Mesenchymal stem cell (in vitro differentiated cells and primary cell): ENCODE measurements at regions not wholly inside any gene's neighbourhood (a gene's known extent, or its start where the extent isn't known, plus 50 kb on each side); places are given as distances from the start of the nearest gene placed in this dataset.
A peak's percentile ranks its signal among the peaks of the same experiment; 100 is the strongest.

Experiments used
- DNase-seq: peaks from one replicate; pipeline ENCODE4 v3.0.0-alpha.2; 2013
- H2AFZ ChIP-seq: one replicate; pipeline ENCODE4 v1.6.1; 2013; ENCODE audit warnings: low read depth, mild to moderate bottlenecking, control low read depth, inconsistent platforms, low read length, moderate library complexity
- H2AK5ac ChIP-seq: 2 replicates; pipeline ENCODE4 v1.6.1; 2013; ENCODE audit warnings: low read length, moderate library complexity, mild to moderate bottlenecking, inconsistent platforms; ENCODE audit not compliant: severe bottlenecking
- H2BK120ac ChIP-seq: one replicate; pipeline ENCODE4 v1.6.1; 2013; ENCODE audit warnings: low read depth, mild to moderate bottlenecking, inconsistent platforms, low read length, moderate library complexity
- H2BK12ac ChIP-seq, 2 experiments: one replicate each; pipeline ENCODE4 v1.6.1; 2013; ENCODE audit warnings: inconsistent platforms in 2 of 2, low read length in 2 of 2, mild to moderate bottlenecking in 2 of 2, moderate library complexity in 2 of 2, control low read depth in 1 of 2
- H2BK15ac ChIP-seq: one replicate; pipeline ENCODE4 v1.6.1; 2013; ENCODE audit warnings: mild to moderate bottlenecking, low read depth, inconsistent platforms; ENCODE audit not compliant: poor library complexity, severe bottlenecking
- H2BK5ac ChIP-seq: 2 replicates; pipeline ENCODE4 v1.6.1; 2013; ENCODE audit warnings: low read depth, mild to moderate bottlenecking, low read length, control low read depth, inconsistent platforms; ENCODE audit not compliant: poor library complexity, severe bottlenecking
- H3K14ac ChIP-seq, 2 experiments: one replicate each; pipeline ENCODE4 v1.6.1; 2013; ENCODE audit warnings: inconsistent platforms in 2 of 2, low read length in 2 of 2, control low read depth in 1 of 2, mild to moderate bottlenecking in 1 of 2, moderate library complexity in 1 of 2
- H3K18ac ChIP-seq, 2 experiments: one replicate each; pipeline ENCODE4 v1.6.1; 2013; ENCODE audit warnings: inconsistent platforms in 2 of 2, low read length in 2 of 2, control low read depth in 1 of 2, low read depth in 1 of 2, mild to moderate bottlenecking in 1 of 2
- H3K23ac ChIP-seq, 2 experiments: one replicate each; pipeline ENCODE4 v1.6.1; 2013; ENCODE audit warnings: inconsistent platforms in 2 of 2, low read length in 2 of 2, mild to moderate bottlenecking in 2 of 2, moderate library complexity in 2 of 2, control low read depth in 1 of 2
- H3K27ac ChIP-seq: 2 replicates; pipeline ENCODE4 v1.5.1; 2013; ENCODE audit warnings: mild to moderate bottlenecking, moderate library complexity, low read length, control low read depth, inconsistent platforms; ENCODE audit not compliant: poor library complexity, severe bottlenecking
- H3K27me3 ChIP-seq, 2 experiments: 2 replicates each; pipeline versions ENCODE4 v1.6.1 to v1.7.0; 2013; ENCODE audit warnings: low read length in 2 of 2, mild to moderate bottlenecking in 2 of 2, moderate library complexity in 2 of 2, control low read depth in 1 of 2, inconsistent platforms in 1 of 2; ENCODE audit not compliant: control insufficient read depth in 1 of 2, insufficient read depth in 1 of 2
- H3K36me3 ChIP-seq, 2 experiments: 2 replicates each; pipeline versions ENCODE4 v1.6.1 to v1.7.0; 2013; ENCODE audit warnings: low read length in 2 of 2, control low read depth in 1 of 2, inconsistent platforms in 1 of 2, low read depth in 1 of 2, mild to moderate bottlenecking in 1 of 2; ENCODE audit not compliant: insufficient read depth in 2 of 2, control insufficient read depth in 1 of 2
- H3K4ac ChIP-seq, 2 experiments: one replicate each; pipeline ENCODE4 v1.6.1; 2013; ENCODE audit warnings: inconsistent platforms in 2 of 2, low read length in 2 of 2, mild to moderate bottlenecking in 2 of 2, moderate library complexity in 2 of 2, control low read depth in 1 of 2, low read depth in 1 of 2
- H3K4me1 ChIP-seq: 2 replicates; pipeline ENCODE4 v1.6.1; 2013; ENCODE audit warnings: low read depth, low read length, control low read depth; ENCODE audit not compliant: control insufficient read depth, insufficient read depth
- H3K4me2 ChIP-seq: 2 replicates; pipeline ENCODE4 v1.6.1; 2013; ENCODE audit warnings: low read length, mild to moderate bottlenecking, inconsistent platforms; ENCODE audit not compliant: poor library complexity, severe bottlenecking
- H3K4me3 ChIP-seq, 2 experiments: 2 replicates each; pipeline versions ENCODE4 v1.5.1 to v1.7.0; 2013; ENCODE audit warnings: low read length in 2 of 2, mild to moderate bottlenecking in 2 of 2, control low read depth in 1 of 2, low read depth in 1 of 2; ENCODE audit not compliant: insufficient read depth in 1 of 2
- H3K79me1 ChIP-seq: replicated peaks from 2 replicates; pipeline ENCODE4 v1.6.1; 2013; ENCODE audit warnings: mild to moderate bottlenecking, control low read depth, low read length, inconsistent platforms; ENCODE audit not compliant: poor library complexity, severe bottlenecking
- H3K9ac ChIP-seq: 2 replicates; pipeline ENCODE4 v1.7.0; 2013; ENCODE audit warnings: mild to moderate bottlenecking, low read length, moderate library complexity
- H3K9me3 ChIP-seq: 2 replicates; pipeline ENCODE4 v1.7.0; 2013; ENCODE audit warnings: mild to moderate bottlenecking, low read length; ENCODE audit not compliant: control insufficient read depth
- H4K8ac ChIP-seq: one replicate; pipeline ENCODE4 v1.6.1; 2013; ENCODE audit warnings: inconsistent platforms, mild to moderate bottlenecking, low read length, moderate library complexity
- H4K91ac ChIP-seq: one replicate; pipeline ENCODE4 v1.6.1; 2013; ENCODE audit warnings: mild to moderate bottlenecking, low read length, inconsistent platforms
- WGBS: methylation state at CpG from one replicate; pipeline ENCODE4 v1.1.7; 2013; ENCODE audit warnings: mixed read lengths; 5-methylcytosine and 5-hydroxymethylcytosine counted together

DNA sequence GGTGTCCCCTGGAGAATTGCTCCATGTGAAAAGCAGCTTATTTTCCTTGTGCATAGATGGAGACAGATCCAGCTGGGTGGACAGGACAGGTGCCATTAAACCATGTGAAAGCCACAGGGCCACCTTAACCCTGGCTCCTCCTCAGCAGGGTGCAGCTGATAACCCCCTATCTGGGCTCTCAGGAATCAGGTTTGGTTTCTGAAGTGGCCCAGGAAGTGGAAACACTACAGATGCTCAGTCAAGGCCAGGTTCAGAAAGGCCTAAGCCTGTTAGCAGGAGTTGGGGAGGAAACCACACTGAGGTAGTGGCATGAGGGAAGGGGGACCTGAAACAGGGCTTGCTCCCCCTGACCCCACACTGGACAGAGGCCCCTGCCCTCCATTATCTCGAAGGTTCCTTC, 217.0 kb downstream of the SPP2 start:
- Histone ChIP-seq H3K18ac (no peak overlapping the region), H4K91ac (no peak overlapping the region), H2BK12ac (no peak overlapping the region), H3K27me3 (no peaks in the 10 kb centered on the region), H3K4ac (no peak overlapping the region), H3K14ac (no peak overlapping the region), H2AFZ (no peak overlapping the region), H3K4me3 (no peak overlapping the region), H4K8ac (no peak overlapping the region), H2AK5ac (peak overlapping the region; percentile 82), H3K27ac (no peak overlapping the region), H3K36me3 (peaks cover 0 to 3% of the 10 kb centered on the region in 2 experiments), H3K9me3 (no peaks in the 10 kb centered on the region), H3K79me1 (no peaks in the 10 kb centered on the region), H2BK120ac (no peak overlapping the region), H2BK15ac (no peak overlapping the region), H3K4me2 (no peak overlapping the region), H2BK5ac (no peak overlapping the region), H3K23ac (no peak overlapping the region), H3K9ac (no peak overlapping the region), H3K4me1 (no peaks in the 10 kb centered on the region)
- WGBS, result 75% methylated on average over 1 of the region's 1 CpG
- DNase-seq, result no peak

DNA sequence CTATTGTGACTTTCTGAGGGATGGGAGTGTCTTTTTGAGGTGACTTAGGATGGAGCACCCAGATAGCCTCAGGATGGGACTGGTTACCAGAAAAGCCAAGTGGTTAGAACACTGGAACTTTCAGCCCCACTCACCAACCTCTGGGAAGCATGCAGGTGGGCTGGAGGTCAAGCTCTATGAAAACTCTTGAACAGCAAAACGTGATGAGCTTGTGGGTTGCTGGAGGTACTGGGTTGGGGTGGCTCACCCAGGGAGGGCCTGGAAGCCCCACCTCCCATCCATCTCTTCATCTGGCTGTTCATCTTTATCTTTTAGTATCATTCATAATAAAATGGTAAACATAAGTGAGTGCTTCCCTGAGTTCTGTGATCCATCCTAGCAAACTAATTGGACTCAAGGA, 216.4 kb downstream of the SPP2 start:
- Histone ChIP-seq H2BK15ac (no peak overlapping the region), H3K9me3 (no peaks in the 10 kb centered on the region), H3K4me3 (no peak overlapping the region), H2AK5ac (peak overlapping the region; percentile 95), H3K27ac (no peak overlapping the region), H2BK5ac (no peak overlapping the region), H2AFZ (no peak overlapping the region), H3K27me3 (no peaks in the 10 kb centered on the region), H2BK12ac (peak overlapping the region in 1 of 2 experiments; percentile 42), H3K4me2 (no peak overlapping the region), H3K4ac (no peak overlapping the region), H3K36me3 (peaks cover 0 to 3% of the 10 kb centered on the region in 2 experiments), H3K23ac (no peak overlapping the region), H2BK120ac (no peak overlapping the region), H3K79me1 (no peaks in the 10 kb centered on the region), H4K8ac (no peak overlapping the region), H3K14ac (no peak overlapping the region), H3K18ac (no peak overlapping the region), H3K9ac (no peak overlapping the region), H3K4me1 (no peaks in the 10 kb centered on the region), H4K91ac (no peak overlapping the region)
- no CpG with 5 or more reads among the region's 1 CpG for WGBS
- no peak for DNase-seq

- WGBS, result 84% methylated on average over 2 of the region's 2 CpGs
- peaks cover 5% of the 10 kb centered on the region for H3K79me1 ChIP-seq
Observed at GRCh38 chr2:234265206-234265605, 214.7 kb downstream of the SPP2 start.

GRCh38 chr2:234261736-234262135, 211.2 kb downstream of the SPP2 start:
- Histone ChIP-seq H3K23ac (no peak overlapping the region), H2AFZ (no peak overlapping the region), H3K14ac (no peak overlapping the region), H2BK12ac (peak overlapping the region in 1 of 2 experiments; percentile 11), H3K4me2 (no peak overlapping the region), H3K79me1 (peaks cover 5% of the 10 kb centered on the region), H2AK5ac (peak overlapping the region; percentile 99), H3K27me3 (no peaks in the 10 kb centered on the region), H3K36me3 (peaks cover 0 to 7% of the 10 kb centered on the region in 2 experiments), H3K18ac (no peak overlapping the region), H2BK5ac (no peak overlapping the region), H4K8ac (no peak overlapping the region), H3K9me3 (no peaks in the 10 kb centered on the region), H3K9ac (no peak overlapping the region), H2BK15ac (no peak overlapping the region), H2BK120ac (no peak overlapping the region), H4K91ac (no peak overlapping the region), H3K4ac (no peak overlapping the region), H3K4me3 (no peak overlapping the region), H3K4me1 (peaks cover 13% of the 10 kb centered on the region), H3K27ac (no peak overlapping the region)
- DNase-seq, result no peak
- 85% methylated on average over 2 of the region's 2 CpGs for WGBS

More at GRCh38 chr2:234265206-234265605, 214.7 kb downstream of the SPP2 start:
- Histone ChIP-seq H2BK5ac (no peak overlapping the region), H2AFZ (no peak overlapping the region), H3K18ac (no peak overlapping the region), H3K27ac (no peak overlapping the region), H3K27me3 (no peaks in the 10 kb centered on the region), H2BK12ac (no peak overlapping the region), H3K9ac (no peak overlapping the region), H3K14ac (no peak overlapping the region), H3K4ac (no peak overlapping the region), H4K91ac (no peak overlapping the region), H3K9me3 (no peaks in the 10 kb centered on the region), H2AK5ac (peak overlapping the region; percentile 86), H2BK120ac (no peak overlapping the region), H2BK15ac (no peak overlapping the region), H3K4me2 (no peak overlapping the region), H3K4me3 (no peak overlapping the region), H3K23ac (no peak overlapping the region), H3K36me3 (peaks cover 0 to 7% of the 10 kb centered on the region in 2 experiments), H4K8ac (no peak overlapping the region), H3K4me1 (peaks cover 4% of the 10 kb centered on the region)
- DNase-seq, result no peak
